Epithelial cell of esophagus (primary cell): ENCODE measurements at regions not wholly inside any gene's neighbourhood (a gene's known extent, or its start where the extent isn't known, plus 50 kb on each side); places are given as distances from the start of the nearest gene placed in this dataset.

Experiments used
- DNase-seq: peaks from one replicate; pipeline ENCODE4 v3.0.0; 2010; ENCODE audit warnings: low read depth
- H3K4me3 ChIP-seq: 2 replicates; pipeline ENCODE4 v1.5.1; 2011; ENCODE audit warnings: mild to moderate bottlenecking, low read length, control low read depth
- TF ChIP-seq, protein P1 (sequence below): IDR thresholded peaks from 2 replicates; pipeline ENCODE4 v1.5.1; 2011; ENCODE audit warnings: low read depth, mild to moderate bottlenecking, low read length, control low read depth, inconsistent platforms; ENCODE audit not compliant: insufficient read depth; ENCODE audit errors: missing control alignments

DNA sequence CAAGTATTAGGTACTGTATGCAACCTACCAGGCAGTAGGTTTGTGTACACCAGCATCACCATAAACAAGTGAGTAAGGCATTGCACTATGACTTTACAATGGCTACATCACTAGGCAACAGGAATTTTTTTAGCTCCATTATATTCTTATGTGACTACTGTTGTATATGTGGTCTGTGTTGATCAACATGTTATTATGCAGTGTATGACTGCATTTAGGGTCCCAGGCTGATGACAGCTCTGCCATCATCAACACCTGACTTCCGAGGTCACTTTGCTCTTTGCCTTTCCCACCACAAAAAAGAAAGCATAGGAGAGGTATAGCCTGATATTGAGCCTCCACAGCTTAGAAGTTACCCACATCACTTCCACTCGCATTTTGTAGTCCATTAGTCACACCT lies 217.5 kb upstream of the PELI2 start:
- TF ChIP-seq, protein P1, sequence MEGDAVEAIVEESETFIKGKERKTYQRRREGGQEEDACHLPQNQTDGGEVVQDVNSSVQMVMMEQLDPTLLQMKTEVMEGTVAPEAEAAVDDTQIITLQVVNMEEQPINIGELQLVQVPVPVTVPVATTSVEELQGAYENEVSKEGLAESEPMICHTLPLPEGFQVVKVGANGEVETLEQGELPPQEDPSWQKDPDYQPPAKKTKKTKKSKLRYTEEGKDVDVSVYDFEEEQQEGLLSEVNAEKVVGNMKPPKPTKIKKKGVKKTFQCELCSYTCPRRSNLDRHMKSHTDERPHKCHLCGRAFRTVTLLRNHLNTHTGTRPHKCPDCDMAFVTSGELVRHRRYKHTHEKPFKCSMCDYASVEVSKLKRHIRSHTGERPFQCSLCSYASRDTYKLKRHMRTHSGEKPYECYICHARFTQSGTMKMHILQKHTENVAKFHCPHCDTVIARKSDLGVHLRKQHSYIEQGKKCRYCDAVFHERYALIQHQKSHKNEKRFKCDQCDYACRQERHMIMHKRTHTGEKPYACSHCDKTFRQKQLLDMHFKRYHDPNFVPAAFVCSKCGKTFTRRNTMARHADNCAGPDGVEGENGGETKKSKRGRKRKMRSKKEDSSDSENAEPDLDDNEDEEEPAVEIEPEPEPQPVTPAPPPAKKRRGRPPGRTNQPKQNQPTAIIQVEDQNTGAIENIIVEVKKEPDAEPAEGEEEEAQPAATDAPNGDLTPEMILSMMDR, result no peak
- DNase-seq, result no peak
- no peak overlapping the region for H3K4me3 ChIP-seq

DNA sequence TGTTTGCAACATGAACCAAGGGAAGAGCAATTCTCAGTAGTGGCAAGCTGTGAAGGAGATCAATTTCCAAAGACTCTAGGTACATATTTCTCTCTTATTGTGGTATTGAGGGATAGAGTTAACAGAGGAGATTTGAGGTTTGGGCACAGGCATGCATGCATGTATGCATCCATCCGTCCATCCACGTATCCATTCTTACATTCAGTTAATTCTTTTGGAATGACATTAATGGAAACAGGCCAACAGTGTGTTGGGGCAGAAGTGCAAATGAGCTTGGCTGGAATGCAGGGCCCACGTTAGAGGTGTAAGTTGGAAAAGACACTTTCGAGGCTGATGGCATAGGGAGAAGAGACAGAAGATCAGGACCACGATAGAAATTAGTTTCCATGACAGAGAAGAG lies 216.9 kb upstream of the PELI2 start:
- TF ChIP-seq, protein P1, result no peak
- no peak overlapping the region for H3K4me3 ChIP-seq

GRCh38 chr14:55902241-55902640 lies 216.0 kb upstream of the PELI2 start:
- TF ChIP-seq, protein P1, result no peak
- DNase-seq, result no peak
- H3K4me3 ChIP-seq, result no peak overlapping the region

More for the DNA sequence above, 216.9 kb upstream of the PELI2 start:
- no peak for DNase-seq

GRCh38 chr14:55904086-55904485 lies 214.1 kb upstream of the PELI2 start:
- no peak overlapping the region for H3K4me3 ChIP-seq
- TF ChIP-seq, protein P1, result no peak
- no peak for DNase-seq

GRCh38 chr14:55908106-55908505 lies 210.1 kb upstream of the PELI2 start:
- DNase-seq, result no peak
- TF ChIP-seq, protein P1, result no peak
- H3K4me3 ChIP-seq, result no peak overlapping the region

DNA sequence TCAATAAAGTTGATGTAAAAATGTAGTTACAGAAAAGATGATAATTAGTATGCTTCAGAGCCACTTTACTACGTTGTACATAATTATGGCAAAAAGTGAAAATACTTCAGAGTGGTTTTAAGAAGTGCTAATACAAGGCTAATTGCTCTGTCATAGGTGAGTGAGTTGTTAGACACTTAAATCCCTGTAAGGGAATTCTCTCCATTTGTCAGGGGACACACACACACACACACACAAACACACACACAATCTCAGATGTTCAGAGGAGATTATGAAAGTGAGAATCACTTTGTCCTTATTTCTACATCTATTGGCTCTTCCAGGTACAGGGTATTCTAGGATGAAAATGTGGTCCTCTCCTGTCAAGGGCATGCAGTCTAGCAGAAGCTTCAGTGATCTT lies 208.3 kb upstream of the PELI2 start:
- DNase-seq, result no peak
- no peak overlapping the region for H3K4me3 ChIP-seq
- TF ChIP-seq, protein P1, result no peak

GRCh38 chr14:55910601-55911243 lies 207.5 kb upstream of the PELI2 start:
- H3K4me3 ChIP-seq, result no peak overlapping the region
- DNase-seq, result no peak
- TF ChIP-seq, protein P1, result no peak
